Stimulated activated CD4-positive, alpha-beta T cell treated with anti-CD3 and anti-CD28 coated beads, TNF-alpha, amount 100 ng/mL, for 48 hours (primary cell): ENCODE measurements at regions not wholly inside any gene's neighbourhood (a gene's known extent, or its start where the extent isn't known, plus 50 kb on each side); places are given as distances from the start of the nearest gene placed in this dataset.

Experiments used
- DNase-seq, 3 donors: peaks; one replicate each; pipeline ENCODE4 v3.0.0-alpha.2; 2020; ENCODE audit warnings: low read depth in 3 of 3

DNA sequence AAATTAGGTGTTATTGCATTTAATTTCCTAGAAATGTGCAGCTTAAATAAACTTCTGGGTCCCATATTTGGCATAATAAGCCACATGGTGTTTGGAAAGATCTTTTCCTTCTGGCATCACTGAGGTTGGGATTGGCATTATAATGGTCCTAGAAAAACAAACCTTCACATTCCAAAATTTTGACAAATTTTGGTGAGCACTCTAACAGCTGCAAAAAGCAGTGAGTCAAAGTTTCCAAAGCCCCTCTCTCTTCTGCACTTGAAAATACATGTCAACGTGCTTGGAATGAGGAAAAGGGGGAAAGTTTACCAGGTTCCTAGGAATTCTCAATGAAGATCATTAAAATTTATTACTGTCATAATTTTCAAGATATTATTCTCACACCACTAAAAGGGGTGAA lies 77.8 kb upstream of the STK17B start:
- no peak for DNase-seq

DNA sequence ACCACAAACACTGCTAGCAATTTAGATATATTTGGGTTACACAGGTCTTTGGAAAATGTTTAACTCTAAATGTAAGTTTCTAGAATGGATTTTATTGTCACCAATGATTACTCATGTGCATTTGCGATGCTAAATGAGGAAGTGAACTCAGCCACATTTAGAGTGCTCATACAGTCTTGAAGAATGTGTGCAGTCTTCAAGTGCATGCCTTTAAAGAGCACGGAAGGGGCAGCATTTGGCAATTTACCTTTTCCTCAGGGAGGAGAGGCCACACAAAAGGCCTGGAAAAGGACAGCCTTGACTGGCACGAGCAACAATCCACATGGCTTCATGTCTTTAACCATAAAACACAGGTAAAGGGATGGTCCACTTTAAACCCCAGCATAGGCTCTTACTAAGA lies 78.5 kb upstream of the STK17B start:
- no peak for DNase-seq

DNA sequence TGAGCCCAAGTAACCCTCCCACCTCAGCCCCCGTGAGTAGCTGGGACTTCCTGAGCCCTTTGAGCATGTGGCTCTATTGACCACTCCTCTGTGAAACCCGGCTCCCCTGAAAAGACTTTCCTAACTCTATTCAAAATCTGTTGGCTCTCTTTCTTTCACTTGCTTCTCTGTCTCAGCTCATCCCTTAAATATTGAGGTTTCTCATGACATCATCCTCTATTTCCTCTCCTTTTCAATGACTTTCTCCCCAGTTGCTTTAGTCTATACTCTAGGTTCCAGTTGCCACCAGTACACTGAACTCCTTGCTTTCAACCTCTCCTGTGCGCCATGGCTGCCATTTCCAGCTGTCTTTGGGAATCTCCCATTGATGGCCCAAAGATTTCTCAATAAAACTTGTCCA lies 79.8 kb upstream of the STK17B start:
- no peak for DNase-seq

DNA sequence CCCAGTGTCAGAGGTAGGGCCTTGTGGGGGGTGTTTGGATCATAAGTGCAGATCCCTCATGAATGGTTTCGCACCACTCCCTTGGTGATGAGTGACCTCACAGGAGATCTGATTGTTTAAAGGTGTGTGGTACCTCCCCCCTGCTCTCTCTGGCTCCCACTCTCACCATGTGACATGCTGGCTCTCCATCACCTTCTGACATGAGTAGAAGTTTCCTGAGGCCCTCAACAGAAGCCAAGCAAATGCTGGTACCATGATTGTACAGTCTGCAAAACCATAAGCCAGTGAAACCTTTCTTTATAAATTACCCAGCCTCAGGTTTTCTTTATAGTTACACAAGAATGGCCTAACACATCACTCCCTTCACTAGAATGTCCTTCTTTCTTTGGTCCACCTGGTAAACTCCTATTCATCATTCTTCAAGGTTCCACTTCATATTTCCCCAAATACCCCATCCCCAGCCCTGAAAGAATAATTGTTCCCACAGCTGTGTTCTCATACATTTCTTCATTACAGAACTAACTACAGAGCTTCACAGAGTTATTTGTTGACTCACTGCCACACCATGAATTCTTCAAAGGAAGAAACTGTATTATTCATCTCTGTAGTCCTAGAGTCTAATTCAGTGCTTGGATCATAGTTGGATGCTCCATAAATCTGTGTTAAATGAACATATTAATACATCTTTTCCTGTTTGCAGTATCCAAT lies 81.2 kb upstream of the STK17B start:
- DNase-seq: no peak

DNA sequence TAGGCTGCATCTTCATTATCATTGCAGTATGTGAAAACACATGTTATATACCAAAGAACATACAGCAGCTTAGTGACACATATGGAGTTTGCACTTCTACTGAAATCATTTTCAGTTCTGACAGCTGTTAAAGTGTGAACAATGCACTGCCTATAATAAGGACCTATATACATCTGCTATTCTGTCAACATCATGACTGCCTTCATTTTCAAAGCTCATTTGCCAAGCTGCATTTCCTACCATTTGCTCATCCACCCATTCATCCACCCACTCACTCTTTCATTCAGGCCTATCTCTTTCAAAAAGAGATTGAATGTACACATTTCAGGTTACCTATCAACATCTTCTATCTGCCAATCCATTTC lies 81.7 kb upstream of the STK17B start:
- no peak for DNase-seq

DNA sequence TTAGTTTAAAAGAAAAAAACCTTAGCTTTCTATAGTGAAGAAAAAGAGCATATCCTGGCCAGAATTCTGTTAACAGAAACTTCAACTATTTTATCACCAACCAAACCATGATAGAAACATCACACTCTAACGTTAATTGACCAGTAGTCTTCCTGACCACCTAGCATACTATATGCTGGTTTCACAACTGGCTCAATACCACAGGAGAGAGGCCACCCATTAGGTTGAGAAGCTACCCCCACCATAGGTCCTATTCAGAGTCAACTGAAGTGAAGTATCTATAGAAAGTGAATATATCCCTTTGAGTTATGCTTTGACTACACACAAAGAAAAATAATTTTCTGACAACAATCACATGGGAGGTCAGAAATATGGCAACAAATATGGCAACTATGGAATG lies 85.2 kb upstream of the STK17B start:
- DNase-seq: no peak

DNA sequence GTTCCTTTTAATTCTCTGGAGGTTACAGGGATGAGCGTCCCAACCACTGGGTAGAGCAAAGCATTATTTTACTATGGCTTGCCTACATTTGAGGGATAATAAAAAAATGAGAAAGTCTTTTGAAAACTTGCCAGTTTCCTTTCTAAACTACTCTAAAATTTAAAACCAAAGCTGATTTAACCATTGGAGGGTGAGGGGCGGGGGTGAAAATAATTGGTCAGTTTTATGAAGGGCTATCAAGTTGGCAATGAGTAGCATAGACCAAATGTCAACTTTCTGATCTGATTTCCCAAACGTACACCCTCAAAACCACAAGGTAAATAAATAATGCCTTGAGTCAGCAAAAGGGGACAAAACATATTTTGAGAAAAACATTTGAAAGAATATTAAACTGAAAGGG lies 85.7 kb upstream of the STK17B start:
- no peak for DNase-seq

DNA sequence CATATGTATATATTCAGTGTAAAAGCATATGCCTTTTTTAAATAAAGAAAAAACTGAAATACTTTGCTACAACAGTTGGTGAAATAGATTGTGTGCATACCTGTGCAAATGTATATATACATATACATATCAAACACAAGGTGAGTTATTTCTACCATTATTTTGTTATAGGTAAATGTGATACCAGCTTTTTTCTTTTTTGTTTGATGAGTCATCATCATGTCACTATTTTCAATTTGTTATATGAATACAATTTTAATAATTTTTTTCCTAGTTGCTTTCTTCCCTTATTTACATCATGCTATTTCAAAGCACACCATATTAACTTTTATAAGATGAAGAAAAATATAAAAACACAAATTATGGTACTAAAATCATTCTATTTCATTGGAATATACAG lies 87.0 kb upstream of the STK17B start:
- DNase-seq: no peak

DNA sequence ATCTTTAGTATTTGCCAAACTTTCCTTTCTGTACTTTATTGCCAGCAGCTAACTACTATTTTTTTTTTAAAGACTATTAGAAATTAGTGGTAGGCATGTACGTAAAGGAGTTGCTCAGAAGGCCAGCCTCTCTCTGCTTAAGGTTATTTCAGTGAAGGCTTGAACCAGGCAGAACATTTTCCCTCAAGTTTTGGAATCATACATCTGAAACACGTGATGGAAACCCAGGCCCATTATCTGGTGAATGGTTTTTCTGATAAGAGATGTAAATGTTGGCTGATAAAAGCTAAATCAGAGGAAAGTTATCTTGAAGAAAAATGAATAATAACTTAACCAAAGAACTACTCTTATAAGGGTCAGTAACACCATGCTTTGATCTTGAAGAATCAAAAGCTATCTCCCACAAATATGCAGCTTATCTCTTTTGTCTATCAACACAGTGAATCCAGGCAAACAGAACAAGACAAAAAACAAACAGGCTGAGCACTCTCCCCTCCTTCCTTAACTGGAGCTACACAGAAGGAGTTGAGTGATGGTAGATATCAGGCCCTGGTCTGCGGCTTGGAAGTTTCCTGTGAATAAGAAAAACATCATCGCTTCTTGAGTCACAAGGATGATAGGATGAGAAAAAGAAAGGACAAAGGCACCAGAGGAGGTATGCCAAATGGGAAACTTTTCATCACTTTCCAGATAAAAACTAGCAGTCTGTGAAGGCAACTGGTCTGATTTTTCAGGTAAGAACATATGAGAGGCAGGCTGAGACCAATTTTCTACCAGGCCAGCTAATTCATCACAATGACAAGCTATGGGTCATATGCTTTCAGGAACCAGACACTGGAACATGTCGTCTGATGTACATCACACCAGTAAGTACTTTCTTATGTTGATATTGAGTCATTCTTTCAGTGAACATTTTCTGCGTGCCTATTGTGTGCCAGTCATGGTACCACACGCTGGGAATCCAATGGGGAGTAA lies 88.4 kb upstream of the STK17B start:
- DNase-seq: peak in 2 of 3 donors; percentile 28 to 42

DNA sequence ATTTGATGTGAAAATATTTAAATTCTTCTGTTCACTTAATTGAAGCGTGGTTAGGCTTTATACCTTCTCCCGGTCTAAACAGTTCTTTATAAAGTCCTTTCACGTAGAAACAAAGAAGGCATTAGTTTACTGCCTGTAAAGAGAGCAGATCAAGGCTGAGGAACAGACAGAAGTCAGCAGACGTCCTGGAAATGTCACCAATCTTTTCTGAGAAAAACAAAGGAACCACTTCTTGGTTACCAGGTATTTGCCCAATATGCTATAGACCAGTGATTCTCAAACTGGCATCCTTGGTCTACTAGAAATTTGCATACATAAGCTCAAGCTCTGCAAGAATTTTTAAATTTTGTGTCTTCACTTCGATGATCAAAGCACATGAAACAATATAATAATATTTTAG lies 89.2 kb upstream of the STK17B start:
- no peak for DNase-seq

DNA sequence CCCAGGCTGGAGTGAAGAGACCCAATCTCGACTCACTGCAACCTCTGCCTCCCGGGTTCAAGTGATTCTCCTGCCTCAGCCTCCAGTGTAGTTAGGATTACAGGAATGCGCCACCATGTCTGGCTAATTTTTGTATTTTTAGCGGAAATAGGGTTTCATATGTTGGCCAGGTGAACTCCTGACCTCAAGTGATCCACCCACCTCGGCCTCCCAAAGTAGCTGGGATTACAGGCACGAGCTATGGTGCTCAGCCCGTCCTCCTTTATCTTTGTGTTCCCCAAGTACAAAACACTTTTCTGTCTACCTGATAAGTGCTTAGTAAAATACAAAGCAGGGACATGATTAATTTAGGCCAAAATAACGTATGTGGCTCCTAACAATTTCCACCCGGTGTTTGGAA lies 91.2 kb upstream of the STK17B start:
- no peak for DNase-seq

DNA sequence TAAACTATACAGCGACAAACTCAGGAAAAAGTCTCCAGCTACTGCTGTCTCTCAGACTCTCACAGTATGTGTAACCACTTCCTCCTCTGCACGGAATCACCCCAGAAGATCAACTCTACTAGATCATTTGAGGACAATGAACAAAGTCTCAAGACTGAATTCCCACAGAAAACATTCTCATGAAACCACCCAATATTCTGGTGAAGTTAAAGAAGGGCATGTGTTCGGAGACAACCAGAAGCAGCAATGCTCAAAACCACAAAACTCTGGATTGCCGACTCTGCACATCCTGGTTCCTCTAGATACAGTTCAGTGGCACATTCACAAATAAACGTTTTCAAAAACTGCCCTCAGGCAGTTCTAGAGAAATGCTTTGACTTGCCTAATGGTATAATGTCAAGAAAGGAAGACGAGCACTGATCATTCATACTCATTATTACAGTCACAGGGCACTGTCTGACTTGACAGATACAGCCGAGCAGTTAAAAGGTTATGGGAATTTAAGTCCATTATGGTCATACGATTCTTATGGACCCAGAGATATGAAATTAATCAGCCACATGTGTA lies 91.9 kb upstream of the STK17B start:
- no peak for DNase-seq

DNA sequence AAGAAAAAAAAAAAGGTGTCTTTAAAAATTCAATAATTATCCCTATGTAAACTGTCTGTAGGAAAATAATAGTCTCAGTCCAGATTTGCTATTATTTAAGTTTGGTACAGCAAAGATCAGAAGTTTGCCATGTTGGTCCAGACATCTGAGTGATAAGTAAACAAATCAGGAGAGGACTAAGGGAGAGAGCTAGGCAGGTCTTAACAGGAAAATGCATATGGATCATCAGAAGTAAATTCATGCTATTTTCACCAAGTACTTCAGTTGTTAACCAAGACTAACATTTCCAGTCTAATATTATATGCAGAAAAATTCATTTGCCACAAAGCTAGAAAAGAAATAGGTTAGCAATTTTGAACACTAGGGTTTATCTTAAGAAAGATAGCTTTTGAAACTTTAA lies 95.0 kb upstream of the STK17B start:
- no peak for DNase-seq

DNA sequence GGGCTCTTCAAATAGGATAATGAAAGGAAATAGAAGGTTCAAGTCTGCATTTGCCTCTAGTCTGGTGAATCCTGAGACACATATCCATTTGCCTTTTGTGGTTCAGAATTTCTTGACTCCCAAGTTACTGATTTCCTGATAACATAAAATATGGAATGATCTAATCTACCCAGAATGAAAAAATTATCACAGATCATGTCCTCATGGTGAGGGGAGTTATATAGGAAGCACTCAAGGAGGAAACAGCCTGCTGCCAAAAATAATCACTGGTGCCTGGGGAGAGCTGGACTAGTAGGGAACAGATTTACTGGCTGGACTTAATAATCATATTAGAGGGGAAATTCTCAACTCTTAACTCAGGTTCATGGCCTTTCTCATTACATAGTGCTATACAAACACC lies 95.5 kb upstream of the STK17B start:
- DNase-seq: no peak

DNA sequence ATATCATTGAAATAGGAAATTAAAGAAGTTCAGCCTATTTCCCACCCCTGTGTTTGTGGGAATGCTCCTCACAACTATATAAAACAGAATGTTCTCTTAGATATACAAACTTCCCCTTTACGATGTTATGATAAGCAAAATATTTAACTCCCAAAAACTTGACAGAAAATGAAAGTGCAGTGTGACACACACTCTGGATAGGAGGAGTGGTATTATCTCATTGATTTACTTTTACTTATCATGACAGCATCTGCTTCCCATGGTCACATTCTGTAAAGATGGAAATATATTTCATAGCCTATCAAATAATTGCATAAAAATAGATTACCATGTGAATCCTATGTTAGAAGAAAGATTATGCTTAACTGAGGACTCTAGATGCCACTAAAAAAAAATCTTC lies 96.6 kb upstream of the STK17B start:
- no peak for DNase-seq

DNA sequence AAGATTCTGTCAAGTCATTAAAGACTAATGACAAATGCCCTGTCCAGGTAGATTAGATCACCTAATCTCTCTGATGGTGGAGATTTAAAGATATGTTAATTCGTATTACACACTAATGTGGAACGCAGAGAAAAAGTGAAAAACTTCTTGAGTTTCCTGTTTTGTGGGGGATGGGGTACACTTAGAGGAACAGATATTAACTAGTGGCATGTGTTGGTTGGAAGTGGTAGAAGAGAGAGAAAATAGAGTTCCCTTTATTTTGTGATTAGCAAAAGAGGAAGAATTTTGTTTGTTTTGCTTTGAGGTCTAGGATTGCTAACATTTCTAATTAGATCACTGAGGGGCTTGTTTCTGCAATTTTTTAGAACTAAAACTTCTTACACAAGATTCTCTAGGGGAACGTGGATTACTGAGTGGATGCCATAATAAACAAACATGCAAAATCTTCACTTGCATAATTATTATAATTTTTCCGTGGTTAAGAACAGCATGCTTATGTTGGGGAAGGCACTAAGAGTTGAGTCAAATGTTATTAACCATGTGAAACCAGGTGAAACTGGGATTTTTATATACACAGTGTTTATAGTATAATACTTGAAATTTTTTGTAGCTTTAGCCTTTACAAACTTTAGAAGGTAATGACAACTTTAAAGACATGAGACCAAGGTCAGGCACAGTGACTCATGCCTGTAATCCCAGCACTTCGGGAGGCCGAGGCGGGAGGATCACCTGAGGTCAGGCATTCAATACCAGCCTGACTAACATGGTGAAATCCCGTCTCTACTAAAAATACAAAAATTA lies 97.4 kb upstream of the STK17B start:
- DNase-seq: no peak

DNA sequence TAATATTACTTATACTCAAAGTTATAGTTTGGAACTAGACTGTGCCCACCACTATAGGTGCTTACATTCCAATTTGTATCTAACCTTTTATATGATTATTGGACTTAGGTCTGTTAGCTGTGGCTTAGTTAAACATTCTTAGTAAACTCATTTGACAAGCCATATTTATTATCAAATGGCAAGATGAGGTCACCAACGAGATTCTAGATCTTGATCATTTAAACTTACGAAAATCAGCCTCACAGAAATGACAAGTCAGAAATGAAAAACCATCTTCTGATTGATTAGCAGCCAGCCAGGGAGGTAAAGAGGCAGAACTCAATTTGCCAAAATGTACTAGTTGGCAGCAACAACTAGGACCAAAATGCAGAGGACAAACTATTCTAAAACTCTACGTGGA lies 100.4 kb upstream of the STK17B start:
- no peak for DNase-seq

DNA sequence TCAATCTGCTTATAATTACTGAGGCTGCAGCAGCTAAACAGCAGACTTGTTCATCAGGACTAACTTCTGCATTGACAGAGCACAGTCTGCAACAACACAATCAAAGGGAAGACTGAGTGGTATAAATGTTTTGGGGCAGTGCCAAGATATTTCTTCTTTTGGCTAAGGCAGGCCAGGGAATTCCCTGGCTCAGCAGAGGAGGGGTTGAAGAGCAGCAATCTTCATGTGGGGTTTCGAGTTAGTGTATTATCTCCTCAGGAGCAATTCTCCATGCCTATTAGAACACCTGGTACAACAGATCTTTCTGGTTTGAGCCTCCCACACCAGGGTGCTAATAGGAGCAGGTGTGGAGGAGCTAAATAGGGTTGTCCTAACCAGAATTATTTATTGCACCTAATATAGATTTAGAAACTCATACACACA lies 103.0 kb upstream of the STK17B start:
- no peak for DNase-seq

DNA sequence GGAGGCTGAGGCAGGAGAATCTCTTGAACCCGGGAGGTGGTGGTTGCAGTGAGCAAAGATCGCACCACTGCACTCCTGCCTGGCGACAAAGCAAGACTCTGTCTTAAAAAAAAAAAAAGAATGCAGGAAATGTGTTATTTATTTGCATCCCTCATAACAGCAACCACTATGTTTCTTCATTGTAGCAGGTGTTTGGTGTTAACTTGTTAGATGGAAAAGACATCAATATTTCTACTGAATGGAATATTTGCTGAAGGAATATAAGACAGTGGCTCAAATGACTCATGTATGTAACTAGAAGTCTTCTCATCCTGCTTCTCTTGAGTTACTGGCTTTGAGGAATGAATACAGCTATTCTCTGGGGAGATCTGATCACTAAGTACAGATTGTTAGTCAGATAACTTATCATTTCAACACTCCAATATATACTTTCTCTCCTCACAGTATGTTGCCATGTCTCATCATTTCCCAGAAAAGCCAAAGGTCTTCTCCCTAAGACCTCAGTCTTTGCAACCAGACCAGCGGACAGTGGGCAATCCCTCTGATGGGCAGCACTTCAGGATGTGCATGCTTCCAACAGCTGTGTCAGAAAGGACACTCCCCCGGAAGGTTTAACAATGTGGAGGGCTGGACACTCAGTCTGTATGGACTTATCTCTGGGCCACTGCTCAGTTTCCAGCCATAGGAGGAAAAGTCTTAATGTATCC lies 104.4 kb upstream of the STK17B start:
- DNase-seq: no peak

DNA sequence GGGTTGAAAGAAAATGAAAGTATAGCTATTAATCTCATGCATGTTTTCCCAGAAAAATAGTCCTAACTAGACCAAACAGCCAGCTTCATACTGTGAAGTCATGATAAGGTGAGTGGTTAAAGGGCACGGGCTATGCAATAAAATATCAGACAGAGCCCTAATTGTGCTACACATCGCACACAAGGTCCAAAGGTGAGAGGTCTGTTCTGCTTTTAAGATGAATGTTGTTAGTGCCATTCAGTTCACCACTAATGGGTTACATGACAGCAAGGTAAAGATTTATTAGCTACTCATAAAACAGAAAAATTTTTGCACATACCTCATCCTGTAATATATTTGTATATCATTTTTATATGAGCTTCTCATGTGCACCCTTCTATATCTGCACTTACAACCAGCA lies 105.0 kb upstream of the STK17B start:
- no peak for DNase-seq

DNA sequence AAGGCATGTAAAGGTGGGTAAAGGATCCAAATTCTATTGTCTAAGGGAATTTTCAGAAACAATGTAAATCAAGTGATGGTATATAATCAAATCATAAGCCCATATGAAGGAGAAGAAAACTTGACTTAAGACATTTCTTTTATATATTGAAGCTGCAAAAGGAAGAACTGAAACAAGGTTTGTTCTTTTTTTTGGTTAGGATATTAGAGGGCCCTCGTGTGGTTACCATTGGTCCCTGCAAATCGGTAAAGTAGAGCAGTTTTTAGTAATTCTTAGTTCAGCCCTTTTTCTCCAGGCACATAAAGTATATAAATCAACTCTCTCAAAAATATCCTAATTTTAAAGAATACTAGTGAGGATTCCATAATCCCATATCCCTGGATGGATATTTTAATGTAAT lies 105.6 kb upstream of the STK17B start:
- no peak for DNase-seq
